ENCODE measurements at regions not wholly inside any gene's neighbourhood (a gene's known extent, or its start where the extent isn't known, plus 50 kb on each side); places are given as distances from the start of the nearest gene placed in this dataset.
"Not testable (repeated sequence)": the region's sequence is repeated elsewhere in the genome, so short reads cannot be mapped to it uniquely, and the experiment has no call there.

DNA sequence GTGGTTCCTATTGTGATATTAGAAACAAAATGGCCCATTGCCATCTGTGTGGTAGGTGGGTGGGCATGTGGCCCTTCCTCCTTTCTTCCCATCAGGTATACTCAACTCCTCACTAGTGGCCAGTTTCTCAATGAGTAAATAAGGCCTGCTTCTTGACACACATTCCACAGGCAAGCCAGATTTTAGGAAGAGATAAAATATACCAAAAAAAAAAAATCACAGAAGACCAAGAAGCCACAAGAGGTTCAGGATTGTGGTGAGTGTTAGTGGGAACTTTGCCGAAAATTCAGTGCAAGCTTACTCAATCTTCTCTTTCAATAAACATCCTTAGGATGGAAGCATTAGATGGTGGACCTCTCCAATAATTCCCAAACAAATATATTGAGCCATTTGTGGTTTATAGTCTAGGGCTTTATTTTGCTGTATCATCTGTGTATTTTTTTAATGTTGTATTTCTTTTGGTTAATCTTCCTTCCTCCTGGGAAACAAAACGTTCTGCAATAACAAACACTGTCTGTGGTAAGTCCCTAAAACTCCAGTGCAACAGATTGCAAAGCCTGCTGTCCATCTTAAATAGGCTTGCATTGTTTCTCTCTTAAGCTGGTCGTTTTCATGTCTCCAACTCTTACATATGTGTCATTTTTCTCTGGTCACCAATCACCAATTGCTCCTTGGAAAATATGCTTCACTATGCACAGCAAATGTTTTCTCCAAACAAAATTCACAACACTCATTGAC, 289.9 kb upstream of the KITLG start:
- no peak for DNase-seq

DNA sequence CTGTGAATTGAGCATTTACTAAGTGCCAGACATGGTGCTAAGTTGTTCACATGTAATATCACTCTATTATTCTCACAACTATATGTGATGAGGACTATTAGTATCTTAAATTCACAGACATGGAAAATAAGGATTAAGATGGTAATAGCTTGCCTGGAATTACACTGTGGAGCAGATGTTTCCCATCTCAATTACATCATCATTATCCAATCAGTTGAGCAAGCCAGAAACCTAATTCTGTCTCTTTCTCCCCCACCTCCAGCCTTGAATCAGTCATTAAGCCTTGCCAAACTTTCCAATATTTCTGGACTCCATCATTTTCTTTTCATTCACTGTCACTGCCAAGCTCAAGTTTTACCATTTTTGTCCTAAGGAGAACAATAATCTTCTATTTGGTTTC, 287.8 kb upstream of the KITLG start:
- DNase-seq = no peak

DNA sequence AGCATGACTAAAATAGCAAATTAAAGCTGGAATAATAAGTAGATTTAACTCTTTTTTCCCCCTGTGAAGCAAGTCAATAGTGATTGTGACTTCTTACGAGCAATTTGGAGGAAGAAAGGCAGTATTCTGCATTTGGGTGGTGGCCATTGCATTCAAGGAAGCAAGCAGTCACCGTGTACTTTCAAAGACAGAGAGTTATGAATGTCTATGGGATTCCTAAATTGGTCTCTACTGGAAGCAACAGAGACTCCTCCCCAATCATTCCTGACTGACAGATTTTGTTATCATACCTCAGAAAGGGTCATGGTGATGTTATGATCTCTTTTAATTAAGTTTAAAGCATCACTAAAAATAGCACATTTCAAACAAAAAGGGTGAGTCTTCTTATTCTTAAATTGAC, 287.2 kb upstream of the KITLG start:
- DNase-seq = no peak

DNA sequence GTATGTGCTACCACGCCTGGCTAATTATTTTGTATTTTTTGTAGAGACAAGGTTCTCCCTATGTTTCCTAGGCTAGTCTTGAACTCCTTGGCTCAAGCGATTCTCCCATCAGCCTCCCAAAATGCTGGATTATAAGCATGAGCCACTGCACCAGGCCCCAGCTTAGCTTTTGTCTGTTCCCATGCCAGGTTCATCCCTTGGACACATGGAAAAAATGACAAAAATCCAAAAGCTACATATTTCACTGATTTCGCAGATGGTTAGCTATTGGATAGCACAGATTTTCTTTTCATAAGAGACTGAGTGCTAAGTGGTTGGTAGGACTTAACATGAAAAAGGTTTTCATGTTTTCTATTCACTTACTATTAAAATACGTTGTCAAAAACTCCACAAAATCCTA, 286.6 kb upstream of the KITLG start:
- no peak for DNase-seq

DNA sequence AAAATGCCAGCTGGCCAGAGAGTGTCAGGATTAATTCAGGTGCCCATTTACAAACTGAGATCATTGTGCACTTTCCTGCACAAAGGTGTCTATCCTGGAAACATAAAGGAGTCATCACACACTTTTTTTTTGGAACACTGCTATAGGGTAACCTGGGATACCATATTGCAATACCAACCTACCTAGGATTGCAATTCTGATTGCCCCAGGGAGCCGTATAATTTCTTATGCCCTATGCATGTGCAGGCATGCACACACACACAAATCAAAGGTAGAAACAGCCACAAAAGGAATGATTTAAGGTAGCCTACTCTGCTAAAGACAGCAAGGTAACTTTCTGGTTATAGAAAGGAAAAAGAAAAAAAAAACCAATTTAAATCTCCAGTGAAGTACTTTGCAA, 285.3 kb upstream of the KITLG start:
- DNase-seq = no peak

DNA sequence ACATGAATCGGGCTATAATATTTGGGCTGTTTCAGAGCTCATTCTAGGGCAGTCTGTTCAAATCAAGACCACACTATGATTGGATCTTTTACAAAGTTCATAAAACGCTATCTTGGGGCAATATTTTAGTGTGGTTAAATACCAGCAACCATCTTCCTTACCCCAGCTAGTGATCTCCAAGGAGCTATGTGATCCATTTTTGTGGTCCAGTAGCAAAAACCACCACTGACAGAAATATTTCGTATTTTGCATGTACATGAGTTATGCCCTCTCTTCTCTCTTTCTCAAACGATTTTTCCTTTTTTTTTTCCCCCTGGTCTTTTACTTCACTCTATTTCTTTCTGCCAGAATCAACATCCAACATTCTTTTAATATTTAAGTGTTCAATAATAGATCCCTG, 280.6 kb upstream of the KITLG start:
- no peak for DNase-seq

DNA sequence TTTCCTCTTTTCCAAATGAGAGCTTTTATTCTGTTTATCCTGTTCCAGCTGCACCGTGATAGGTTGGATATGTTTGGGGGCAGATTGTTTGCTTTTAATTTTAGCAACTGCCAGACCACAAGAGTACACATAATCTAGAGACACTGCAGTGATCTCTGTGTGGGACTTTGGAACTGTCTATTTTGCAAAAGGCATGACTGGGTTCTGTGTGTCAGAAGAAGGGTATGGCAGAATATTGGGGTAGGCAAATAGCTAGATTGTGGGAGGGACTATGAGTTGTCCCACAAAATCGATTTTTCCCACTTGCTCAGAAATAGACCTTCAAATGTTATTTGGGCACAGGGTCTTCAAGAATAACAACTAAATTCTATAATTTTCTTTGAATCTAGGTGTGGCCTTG, 275.9 kb upstream of the KITLG start:
- no peak for DNase-seq

DNA sequence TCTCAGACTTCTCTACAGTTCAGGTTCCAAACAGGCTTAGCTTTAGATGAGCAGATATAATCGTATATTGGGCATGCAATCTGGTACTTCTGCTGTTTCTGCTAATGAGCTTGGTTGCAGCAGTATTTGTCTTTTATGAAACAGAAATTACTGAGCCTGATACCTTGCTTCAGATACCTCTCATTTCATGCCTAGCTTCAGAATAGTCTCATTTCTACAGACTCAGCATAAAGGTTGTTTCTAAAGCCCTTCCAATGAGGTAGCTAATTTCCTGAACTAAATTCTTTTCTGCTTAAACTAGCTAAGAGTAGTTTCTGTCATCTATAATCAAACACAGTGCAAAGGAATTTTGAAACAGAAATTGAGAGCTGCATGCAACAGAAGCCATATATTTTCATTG, 275.0 kb upstream of the KITLG start:
- DNase-seq = no peak

DNA sequence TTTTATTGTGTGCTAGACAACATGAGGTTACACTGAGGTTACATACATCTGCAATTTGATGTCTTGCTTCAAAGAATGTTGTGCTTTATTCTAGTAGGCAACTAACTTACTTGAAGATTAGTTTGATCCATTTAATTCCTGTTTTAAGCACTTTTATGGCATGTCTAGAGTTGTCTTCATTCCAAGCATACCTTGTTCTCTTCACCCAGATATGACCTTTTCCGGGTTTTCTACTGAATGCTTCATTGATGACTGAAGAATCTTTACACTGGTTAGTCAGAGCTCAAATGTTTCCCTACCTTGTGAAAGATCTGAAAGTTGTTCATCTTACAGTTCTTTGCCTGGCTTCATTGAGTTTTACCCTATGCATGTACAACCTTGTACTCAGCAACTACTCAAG, 274.0 kb upstream of the KITLG start:
- DNase-seq = no peak

DNA sequence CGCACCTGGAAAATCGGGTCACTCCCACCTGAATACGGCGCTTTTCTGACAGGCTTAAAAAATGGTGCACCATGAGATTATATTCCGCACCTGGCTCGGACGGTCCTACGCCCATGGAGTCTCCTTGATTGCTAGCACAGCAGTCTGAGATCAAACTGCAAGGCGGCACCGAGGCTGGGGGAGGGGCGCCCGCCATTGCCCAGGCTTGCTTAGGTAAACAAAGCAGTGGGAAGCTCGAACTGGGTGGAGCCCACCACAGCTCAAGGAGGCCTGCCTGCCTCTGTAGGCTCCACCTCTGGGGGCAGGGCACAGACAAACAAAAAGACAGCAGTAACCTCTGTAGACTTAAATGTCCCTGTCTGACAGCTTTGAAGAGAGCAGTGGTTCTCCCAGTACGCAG, 267.0 kb upstream of the KITLG start:
- not testable (repeated sequence) for DNase-seq

DNA sequence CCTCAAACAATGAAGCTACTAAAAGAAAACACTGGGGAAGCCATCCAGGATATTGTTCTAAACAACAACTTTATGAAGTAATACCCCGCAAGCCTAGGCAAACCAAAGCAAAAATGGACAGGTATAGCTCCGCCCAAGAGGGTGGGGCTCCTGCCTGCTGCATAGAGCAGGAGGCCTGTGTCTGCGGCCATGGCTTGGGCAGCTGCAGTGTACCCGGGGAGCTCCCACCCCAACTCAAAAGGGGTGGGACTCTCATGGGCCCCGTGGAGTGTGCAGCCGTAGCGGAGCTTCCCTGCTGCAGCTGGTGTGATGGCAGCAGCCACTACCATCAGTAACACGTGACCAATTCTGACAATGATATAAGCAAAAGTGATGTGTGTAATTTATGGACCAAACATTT, 264.2 kb upstream of the KITLG start:
- DNase-seq = no peak

DNA sequence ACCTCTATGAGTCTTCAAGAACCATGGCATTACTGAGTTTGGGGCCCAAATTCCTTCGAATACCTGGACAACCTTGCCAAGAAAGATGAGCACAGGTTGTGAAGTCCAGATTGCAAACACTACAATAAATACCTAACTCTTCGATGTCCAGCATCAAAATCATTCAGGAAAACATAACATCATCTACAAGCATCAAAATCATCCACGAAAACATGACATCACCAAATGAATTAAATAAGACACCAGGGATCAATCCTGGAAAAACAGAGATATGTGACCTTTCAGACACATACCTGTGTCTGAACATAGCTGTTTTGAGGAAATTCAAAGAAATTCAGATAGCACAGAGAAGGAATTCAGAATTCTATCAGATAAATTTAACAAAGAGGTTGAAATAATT, 262.0 kb upstream of the KITLG start:
- no peak for DNase-seq

DNA sequence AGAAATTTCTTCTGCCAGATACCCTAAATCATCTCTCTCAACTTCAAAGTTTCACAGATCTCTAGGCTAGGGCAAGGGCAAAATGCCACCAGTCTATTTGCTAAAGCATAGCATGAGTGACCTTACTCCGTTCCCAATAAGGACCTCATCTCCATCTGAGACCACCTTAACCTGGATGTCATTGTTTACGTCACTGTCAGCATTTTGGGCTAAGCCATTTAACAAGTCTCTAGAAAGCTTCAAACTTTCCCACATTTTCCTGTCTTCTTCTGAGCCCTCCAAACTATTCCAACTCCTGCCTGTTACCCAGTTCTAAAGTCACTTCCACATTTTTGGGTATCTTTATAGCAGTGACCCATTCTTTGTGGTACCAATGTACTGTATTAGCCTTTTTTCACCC, 259.2 kb upstream of the KITLG start:
- DNase-seq = no peak

DNA sequence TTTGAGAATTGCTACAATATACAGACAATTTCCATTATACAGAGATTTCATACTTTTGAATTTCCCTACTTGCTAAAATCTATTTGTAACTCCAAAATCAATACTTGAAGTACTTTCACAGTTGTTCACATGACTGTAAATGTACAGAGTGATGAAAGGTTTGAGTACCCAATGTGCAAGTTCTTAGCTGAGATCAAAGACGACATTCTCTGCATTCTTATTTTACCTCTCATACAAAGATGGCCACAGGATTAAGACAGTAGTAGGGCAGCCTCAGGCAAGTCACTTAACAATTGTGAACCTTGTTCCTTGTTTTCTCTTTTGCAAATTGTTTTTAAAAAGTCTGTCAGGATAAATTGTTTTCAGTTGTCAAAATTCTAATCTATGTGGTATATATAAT, 255.9 kb upstream of the KITLG start:
- DNase-seq = no peak

DNA sequence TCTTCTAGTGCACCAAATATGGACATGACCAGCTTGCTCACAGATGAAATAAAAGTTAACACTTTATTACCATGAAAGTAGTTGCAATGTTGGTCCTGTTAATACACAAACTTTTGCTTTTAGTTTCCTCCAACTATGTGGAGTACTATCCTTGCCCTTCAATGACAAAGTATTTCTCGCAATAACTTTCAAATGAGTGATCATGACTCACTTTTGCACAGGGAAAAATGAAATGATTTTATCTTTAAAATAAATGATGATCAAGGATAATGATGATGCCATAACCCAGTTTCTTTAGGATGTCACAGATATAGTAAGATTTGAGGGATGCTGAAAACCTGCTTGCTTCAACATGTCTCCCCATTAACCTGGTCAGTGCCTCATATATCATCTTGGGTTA, 254.0 kb upstream of the KITLG start:
- no peak for DNase-seq

DNA sequence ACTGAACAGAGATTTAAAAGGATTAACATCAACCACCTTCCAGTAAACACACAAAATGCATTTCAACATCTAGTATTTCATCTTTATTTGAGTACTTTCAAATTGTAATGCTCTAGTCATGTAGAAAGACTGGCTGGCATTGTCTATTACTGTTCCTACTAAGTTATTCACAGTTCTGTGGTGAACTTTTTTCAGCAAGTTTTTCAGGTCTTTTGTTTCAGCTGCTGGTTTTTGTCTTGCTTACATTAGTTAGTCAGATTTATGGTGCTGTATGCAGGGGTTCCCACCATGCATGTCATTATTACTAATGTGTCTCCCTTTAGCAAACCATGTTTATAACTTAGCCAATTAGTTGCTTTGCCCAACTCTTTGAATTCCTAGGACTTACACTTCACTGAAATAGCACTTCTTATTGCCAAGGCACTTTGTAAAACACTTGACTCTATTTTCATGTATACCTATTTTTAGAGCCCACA, 253.4 kb upstream of the KITLG start:
- no peak for DNase-seq

DNA sequence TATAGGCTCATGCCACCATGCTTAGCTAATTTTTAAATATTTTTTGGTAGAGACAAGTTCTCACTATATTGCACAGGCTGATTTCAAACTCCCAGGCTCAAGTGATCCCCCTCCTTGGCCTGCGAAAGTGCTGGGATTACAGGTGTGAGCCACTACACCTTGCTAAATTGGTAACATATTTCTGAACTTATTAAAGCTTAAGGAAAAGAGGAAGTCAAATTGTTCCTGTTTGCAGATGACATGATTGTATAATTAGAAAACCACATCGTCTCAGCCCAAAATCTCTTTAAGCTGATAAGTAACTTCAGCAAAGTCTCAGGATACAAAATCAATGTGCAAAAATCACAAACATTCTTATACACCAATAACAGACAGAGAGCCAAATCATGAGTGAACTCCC, 248.3 kb upstream of the KITLG start:
- not testable (repeated sequence) for DNase-seq

DNA sequence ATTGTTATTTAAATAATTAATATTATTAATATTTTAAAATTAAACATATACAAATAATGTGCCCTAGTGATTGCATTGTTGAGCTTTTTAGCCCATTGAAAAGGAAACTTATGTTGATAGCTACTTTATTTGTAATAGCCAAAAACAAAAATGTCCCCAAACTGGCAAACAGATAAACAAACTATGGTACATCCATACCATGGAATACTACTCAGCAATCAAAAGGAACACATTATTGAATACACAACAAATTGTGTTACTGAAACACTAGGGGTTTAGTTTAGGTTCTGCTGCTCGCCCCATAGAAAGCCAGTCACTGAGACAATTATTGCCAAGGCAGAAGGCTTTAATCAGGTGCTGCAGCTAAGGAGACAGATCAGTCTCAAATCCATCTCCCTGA, 239.7 kb upstream of the KITLG start:
- no peak for DNase-seq

DNA sequence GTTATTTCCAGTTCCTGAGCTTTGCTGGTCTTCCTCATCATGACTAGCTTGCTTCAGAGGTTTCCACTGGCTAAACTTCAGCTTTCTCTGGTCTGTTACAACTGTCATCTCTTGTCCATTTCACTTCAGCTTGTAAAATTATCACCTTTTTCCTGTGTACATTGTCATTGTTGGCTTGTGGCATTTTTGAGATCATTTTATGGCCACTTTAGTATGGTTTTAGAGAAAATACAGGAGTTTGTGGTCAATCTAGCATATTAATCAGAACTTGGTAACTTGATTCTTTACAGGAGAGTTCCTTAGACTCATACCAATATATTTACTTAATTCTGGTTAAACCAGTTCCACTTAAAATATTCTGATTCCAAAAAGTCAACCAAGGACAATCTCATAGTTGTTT, 235.9 kb upstream of the KITLG start:
- no peak for DNase-seq

DNA sequence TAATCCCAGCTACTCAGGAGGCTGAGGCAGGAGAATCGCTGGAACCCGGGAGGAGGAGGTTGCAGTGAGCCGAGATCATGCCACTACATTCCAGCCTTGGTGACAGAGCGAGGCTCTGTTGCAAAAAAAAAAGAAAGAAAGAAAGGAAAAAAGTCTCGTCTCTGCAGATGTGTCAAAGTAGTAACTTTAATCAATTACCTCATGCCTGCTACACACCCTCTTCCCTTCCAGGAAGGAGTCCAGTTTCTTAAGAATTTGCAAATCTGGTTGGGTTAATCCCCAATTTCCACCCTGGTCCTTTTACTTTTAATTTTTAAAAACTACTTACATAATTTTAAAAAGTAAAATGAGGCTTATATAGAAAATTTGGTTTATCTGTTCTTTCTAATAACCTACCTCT, 234.5 kb upstream of the KITLG start:
- no peak for DNase-seq

DNA sequence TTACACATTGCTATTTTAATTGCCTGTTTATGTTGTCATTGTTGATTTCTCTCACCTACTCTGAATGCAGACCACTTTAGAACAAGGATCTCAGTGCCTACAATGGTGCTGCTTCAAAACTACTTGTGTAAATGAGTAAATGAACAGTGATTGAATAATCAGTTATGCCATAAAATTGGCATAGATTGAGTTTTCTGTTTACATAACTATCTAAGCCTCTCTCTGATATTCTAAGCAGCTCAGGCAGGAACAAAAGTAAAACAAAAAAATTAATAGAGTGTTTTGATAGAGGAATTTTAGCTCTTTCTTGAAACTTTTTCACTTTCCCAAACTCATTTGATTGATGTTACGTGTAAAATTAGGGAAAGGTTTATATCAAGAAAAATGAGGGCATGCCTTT, 232.3 kb upstream of the KITLG start:
- no peak for DNase-seq

DNA sequence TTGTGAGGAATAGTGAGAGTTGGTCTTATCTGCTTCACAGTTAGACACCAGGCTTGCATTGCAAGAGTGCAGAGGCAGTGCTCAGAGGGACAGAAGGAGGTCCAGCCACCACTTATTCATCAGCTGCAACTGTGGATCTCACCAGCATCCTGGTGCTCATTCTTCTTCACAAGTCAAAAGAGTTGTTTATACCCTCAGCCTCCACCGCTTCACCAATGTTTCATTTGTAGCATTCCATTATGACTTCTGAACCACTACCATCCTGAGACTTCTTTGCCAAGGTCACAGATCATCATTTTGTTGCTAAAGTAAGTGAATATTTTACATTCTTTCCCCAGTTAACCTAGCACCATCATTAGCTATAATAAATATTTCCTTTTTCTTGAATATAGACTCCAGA, 230.5 kb upstream of the KITLG start:
- DNase-seq = no peak

DNA sequence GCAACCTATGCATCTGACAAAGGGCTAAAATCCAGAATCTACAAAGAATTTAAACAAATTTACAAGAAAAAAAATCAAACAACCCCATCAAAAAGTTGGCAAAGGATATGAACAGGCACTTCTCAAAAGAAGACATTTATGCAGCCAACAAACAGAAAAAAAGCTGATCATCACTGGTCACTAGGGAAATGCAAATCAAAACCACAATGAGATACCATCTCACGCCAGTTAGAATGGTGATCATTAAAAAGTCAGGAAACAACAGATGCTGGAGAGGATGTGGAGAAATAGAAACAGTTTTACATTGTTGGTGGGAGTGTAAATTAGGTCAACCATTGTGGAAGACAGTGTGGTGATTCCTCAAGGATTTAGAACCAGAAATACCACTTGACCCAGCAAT, 229.6 kb upstream of the KITLG start:
- not testable (repeated sequence) for DNase-seq

DNA sequence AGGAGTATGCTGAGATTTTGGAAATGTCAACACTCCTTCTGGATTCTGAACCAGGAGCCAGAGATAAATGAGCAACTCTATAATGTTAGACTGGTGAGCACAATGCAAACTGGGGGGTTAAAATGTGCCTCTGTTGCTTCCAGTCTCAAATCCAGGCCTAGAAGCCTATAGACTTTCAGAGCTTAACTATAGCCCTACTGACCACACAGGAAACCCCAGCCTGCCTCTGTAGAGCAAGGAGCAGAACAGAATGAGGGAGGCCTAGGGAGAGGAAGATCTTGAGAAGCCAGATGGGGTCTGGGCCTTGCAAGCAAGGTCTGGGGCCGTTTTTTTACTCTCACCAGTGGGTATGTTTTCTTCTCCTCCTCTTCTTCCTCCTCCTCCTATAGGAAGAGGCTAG, 225.4 kb upstream of the KITLG start:
- DNase-seq = no peak

DNA sequence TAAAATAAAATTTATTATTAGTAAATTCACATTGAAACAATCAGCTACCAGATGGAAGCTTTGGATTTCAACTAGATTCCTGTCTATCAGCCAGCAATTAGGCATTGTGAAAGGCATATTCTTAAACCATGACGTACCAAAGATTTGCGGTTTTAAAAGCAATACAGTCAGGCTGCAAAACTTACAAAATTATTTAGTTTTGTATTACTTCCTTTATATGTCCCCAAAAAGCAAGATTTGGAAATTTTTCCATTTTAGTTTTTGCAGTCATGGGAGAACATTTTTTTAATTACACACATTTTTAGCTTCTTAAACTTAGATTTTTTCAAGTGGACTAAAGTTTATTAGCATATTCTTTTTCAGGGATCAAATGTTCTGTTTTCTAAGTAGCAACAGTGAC, 225.0 kb upstream of the KITLG start:
- no peak for DNase-seq
